SK-N-MC (cell line): ENCODE measurements at regions not wholly inside any gene's neighbourhood (a gene's known extent, or its start where the extent isn't known, plus 50 kb on each side); places are given as distances from the start of the nearest gene placed in this dataset.

Experiments used
- EZH2 ChIP-seq: fragments of 200-600 bp; sonication (generic); IDR thresholded peaks from one replicate; pipeline ENCODE4 v1.6.1; 2017; ENCODE audit warnings: antibody characterized with exemption
- POLR2AphosphoS5 ChIP-seq: IDR thresholded peaks from 2 replicates; pipeline ENCODE4 v1.6.1; 2012; ENCODE audit warnings: mild to moderate bottlenecking, low read depth, low read length, borderline replicate concordance

- TF ChIP-seq POLR2AphosphoS5: no peak
- no peak for TF ChIP-seq EZH2
These were observed 383.3 kb downstream of the MN1 start for GRCh38 chr22:27418261-27418660.
